ENCODE measurements at regions not wholly inside any gene's neighbourhood (a gene's known extent, or its start where the extent isn't known, plus 50 kb on each side); places are given as distances from the start of the nearest gene placed in this dataset.
"Not testable (repeated sequence)": the region's sequence is repeated elsewhere in the genome, so short reads cannot be mapped to it uniquely, and the experiment has no call there.

- no peak overlapping the region for H3K4me3 Mint-ChIP-seq
- DNase-seq (no peak), ATAC-seq (replicated peaks) (no peak)
- no peak overlapping the region for H3K27ac Mint-ChIP-seq
- H3K4me1 Mint-ChIP-seq, result peaks cover 3 to 5% of the 10 kb centered on the region in 2 donors
- H3K36me3 Mint-ChIP-seq, result no peaks in the 10 kb centered on the region
- H3K27me3 Mint-ChIP-seq, result no peaks in the 10 kb centered on the region
- H3K9me3 Mint-ChIP-seq, result peaks cover 8 to 11% of the 10 kb centered on the region in 2 donors
Observed at GRCh38 chr6:130632897-130633296, 194.3 kb upstream of the SMLR1 start.

DNA sequence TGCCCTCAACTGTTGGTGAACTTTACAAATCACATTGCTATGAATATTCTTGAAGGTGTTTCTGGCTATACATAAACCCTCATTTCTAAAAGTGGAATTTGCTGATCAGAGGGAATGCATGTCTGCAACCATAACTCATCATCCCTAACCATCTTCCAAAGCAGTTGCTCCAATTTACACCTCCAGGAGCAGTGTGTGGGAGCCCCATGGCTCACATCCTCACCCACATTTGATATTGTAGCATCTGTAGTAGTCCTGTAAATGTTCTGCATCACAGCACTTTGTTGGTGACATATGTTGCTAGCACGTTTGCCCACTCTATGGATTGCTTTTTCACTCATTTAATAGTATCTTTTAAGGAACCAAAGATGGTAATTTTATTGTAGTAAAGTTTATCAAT lies 183.8 kb upstream of the SMLR1 start:
- Mint-ChIP-seq H3K27me3 (no peaks in the 10 kb centered on the region), H3K36me3 (peaks cover 0 to 5% of the 10 kb centered on the region in 2 donors), H3K4me1 (no peaks in the 10 kb centered on the region), H3K27ac (no peak overlapping the region), H3K9me3 (peaks cover 11 to 14% of the 10 kb centered on the region in 2 donors), H3K4me3 (no peak overlapping the region)
- DNase-seq, result no peak
- ATAC-seq (replicated peaks), result no peak

GRCh38 chr6:130644175-130644574 lies 183.0 kb upstream of the SMLR1 start:
- H3K27ac Mint-ChIP-seq, result no peak overlapping the region
- peaks cover 0 to 5% of the 10 kb centered on the region in 2 donors for H3K36me3 Mint-ChIP-seq
- H3K4me3 Mint-ChIP-seq, result no peak overlapping the region
- no peaks in the 10 kb centered on the region for H3K27me3 Mint-ChIP-seq
- H3K9me3 Mint-ChIP-seq, result peaks cover 7 to 12% of the 10 kb centered on the region in 2 donors
- no peak for DNase-seq
- no peaks in the 10 kb centered on the region for H3K4me1 Mint-ChIP-seq
- no peak for ATAC-seq (replicated peaks)

DNA sequence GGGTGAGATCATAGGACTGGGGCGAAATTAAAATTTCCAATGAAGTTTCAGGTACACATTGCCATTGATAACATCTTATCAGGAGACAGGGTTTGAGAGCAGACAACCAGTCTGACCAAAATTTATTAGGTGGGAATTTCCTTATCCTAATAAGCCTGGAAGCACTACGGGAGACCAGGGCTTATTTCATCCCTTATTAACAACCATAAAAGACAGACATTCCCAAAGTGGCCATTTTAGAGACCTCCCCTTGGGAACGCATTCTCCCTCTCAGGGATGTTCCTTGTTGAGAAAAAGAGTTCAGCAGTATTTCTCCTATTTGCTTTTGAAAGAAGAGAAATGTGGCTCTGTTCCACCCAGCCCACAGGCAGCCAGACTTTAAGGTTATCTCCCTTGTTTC lies 182.4 kb upstream of the SMLR1 start:
- H3K27ac Mint-ChIP-seq; H3K36me3 Mint-ChIP-seq; ATAC-seq (replicated peaks); H3K4me1 Mint-ChIP-seq; H3K4me3 Mint-ChIP-seq; DNase-seq; H3K27me3 Mint-ChIP-seq: not testable (repeated sequence)
- H3K9me3 Mint-ChIP-seq, result peaks cover 7 to 12% of the 10 kb centered on the region in 2 donors

DNA sequence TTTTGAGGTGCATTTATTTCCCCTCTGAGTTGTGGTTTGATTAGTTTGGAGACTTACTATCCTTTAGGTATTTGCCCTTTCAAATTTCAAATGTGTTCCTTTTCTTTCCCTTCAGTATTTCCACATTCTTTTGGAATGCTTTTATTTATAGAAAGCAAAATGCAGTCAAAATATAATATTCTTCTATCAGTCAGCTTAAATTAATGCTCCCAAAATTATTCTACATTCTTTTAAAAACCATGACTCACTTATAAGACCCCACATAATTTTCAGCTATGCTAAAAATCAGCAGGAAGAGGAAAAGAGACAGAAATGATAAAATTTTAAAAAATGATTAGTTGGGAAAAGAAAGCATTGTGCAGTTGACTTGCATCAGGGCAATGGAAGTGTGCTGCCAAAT lies 180.0 kb upstream of the SMLR1 start:
- Mint-ChIP-seq H3K27me3 (peaks cover 0 to 4% of the 10 kb centered on the region in 2 donors), H3K27ac (no peak overlapping the region), H3K36me3 (peaks cover 0 to 5% of the 10 kb centered on the region in 2 donors), H3K4me3 (no peak overlapping the region), H3K9me3 (peaks cover 7 to 12% of the 10 kb centered on the region in 2 donors), H3K4me1 (no peaks in the 10 kb centered on the region)
- DNase-seq, result no peak
- no peak for ATAC-seq (replicated peaks)

DNA sequence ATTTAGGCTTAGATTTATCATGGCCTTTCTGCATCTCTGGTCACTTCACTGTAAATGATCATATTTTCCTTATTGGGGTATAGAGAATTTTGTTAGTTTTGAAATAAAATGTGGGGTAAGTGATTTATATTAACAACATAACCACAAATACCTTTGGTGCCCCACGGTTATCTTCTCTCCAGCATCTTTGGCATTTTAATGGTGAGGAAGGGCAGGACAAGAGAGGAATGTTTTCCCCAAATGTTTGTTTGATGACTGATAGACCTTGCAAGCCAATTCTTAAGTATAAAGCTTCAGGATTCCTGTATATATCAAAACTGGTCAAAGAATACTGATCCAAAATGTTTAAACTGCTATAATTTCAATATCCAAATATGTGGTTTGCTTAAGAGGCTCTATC lies 171.6 kb upstream of the SMLR1 start:
- Mint-ChIP-seq H3K27me3 (peaks cover 0 to 3% of the 10 kb centered on the region in 2 donors), H3K4me1 (no peaks in the 10 kb centered on the region), H3K27ac (no peak overlapping the region), H3K4me3 (no peak overlapping the region), H3K9me3 (no peaks in the 10 kb centered on the region), H3K36me3 (no peaks in the 10 kb centered on the region)
- ATAC-seq (replicated peaks) (no peak), DNase-seq (no peak)

GRCh38 chr6:130661077-130661476 lies 166.1 kb upstream of the SMLR1 start:
- Mint-ChIP-seq H3K27ac (no peak overlapping the region), H3K4me1 (peaks cover 0 to 2% of the 10 kb centered on the region in 2 donors), H3K4me3 (no peak overlapping the region), H3K36me3 (no peaks in the 10 kb centered on the region), H3K27me3 (no peaks in the 10 kb centered on the region), H3K9me3 (peaks cover 0 to 3% of the 10 kb centered on the region in 2 donors)
- ATAC-seq (replicated peaks) (no peak), DNase-seq (no peak)

DNA sequence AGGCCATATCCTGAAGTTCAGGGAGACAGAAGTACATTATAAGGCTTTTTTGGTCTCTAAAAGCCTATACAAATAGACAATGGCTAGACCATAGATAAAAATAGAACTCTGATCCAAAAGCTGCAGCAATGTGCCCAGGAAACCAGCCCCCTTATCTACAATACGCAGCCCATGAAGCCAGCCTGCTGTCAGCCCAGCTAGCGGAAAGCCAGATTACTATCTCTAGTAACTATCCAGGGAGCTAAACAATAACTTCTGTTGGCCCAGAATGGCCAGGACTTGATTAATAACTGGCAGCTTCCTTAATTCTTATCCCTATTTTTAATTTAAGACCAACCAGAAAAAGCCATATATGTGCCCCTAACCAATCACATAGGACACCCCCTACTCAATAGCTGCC lies 160.4 kb upstream of the SMLR1 start:
- no peaks in the 10 kb centered on the region for H3K36me3 Mint-ChIP-seq
- no peaks in the 10 kb centered on the region for H3K27me3 Mint-ChIP-seq
- H3K27ac Mint-ChIP-seq, result no peak overlapping the region
- DNase-seq, result no peak
- ATAC-seq (replicated peaks), result no peak
- no peak overlapping the region for H3K4me3 Mint-ChIP-seq
- peaks cover 0 to 3% of the 10 kb centered on the region in 2 donors for H3K9me3 Mint-ChIP-seq
- H3K4me1 Mint-ChIP-seq, result peaks cover 0 to 2% of the 10 kb centered on the region in 2 donors

DNA sequence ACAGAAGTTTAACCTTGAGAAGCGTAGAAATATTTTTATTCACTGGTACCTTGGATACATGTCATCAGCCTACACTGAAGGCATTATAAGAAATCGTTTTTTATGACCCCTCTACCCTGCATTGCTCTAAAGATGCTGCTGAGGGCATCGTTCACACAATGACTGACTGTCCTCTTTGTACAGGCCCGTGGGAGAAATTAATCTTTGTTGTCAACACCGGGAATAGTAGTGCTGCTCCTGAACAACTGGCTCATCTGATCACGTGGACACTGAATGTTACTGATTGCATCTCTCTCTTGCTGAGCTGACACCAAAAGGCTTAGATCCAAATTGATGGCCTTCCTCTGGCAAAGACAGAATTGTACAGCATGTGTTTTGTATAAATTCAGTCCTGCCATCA lies 157.1 kb upstream of the SMLR1 start:
- H3K9me3 Mint-ChIP-seq, result peaks cover 0 to 1% of the 10 kb centered on the region in 2 donors
- H3K4me1 Mint-ChIP-seq, result peaks cover 0 to under 1% of the 10 kb centered on the region in 2 donors
- no peak overlapping the region for H3K27ac Mint-ChIP-seq
- ATAC-seq (replicated peaks), result no peak
- H3K36me3 Mint-ChIP-seq, result no peaks in the 10 kb centered on the region
- no peak for DNase-seq
- no peak overlapping the region for H3K4me3 Mint-ChIP-seq
- H3K27me3 Mint-ChIP-seq, result no peaks in the 10 kb centered on the region

- Mint-ChIP-seq H3K4me1 (no peaks in the 10 kb centered on the region), H3K27ac (no peak overlapping the region), H3K27me3 (no peaks in the 10 kb centered on the region), H3K4me3 (no peak overlapping the region), H3K9me3 (no peaks in the 10 kb centered on the region), H3K36me3 (no peaks in the 10 kb centered on the region)
- DNase-seq (no peak), ATAC-seq (replicated peaks) (no peak)
Observed at GRCh38 chr6:130671119-130671518, 156.1 kb upstream of the SMLR1 start.

DNA sequence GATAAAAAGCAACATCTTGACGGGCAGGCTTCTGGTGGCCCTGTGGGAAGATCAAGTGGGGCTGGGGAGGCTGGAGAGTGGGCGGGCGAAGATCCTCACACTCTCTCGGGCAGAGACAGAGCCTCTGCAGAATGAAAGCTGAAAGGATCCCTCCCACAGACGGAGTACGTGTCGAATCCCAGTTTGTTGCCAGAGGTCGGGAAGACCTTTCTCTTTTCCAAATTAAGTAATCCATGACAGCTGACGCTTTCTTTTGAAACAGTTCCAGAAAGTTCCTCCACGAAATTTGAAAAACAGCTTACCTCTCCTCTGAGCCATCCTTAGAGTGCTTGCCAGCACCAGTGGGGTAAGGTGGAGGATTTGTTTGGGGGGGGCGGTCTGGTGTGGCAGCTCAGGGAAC lies 155.6 kb upstream of the SMLR1 start:
- no peaks in the 10 kb centered on the region for H3K36me3 Mint-ChIP-seq
- H3K27ac Mint-ChIP-seq, result no peak overlapping the region
- DNase-seq, result no peak
- H3K27me3 Mint-ChIP-seq, result no peaks in the 10 kb centered on the region
- H3K4me3 Mint-ChIP-seq, result no peak overlapping the region
- ATAC-seq (replicated peaks), result no peak
- H3K9me3 Mint-ChIP-seq, result no peaks in the 10 kb centered on the region
- no peaks in the 10 kb centered on the region for H3K4me1 Mint-ChIP-seq

GRCh38 chr6:130672153-130672552 lies 155.1 kb upstream of the SMLR1 start:
- no peak for ATAC-seq (replicated peaks)
- H3K27me3 Mint-ChIP-seq, result no peaks in the 10 kb centered on the region

DNA sequence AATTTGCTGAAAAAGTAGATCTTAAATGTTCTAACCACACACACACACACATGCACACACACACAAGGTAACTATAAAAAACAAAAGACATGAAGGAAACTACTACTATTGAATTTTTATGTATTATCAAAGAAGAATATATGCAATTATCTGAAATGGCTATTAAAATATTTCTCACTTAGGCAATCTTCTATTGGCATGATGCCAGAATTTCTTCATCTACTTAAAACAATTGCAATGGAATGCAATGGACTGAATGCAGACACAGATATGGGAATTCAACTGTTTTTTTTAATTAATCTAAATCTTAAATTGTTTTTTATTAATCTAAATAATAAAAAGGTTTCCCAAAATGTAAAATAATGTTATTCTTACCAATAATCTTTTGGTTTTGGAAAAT lies 152.6 kb upstream of the SMLR1 start:
- no peak for DNase-seq
- H3K4me1 Mint-ChIP-seq, result no peaks in the 10 kb centered on the region

More at GRCh38 chr6:130672153-130672552, 155.1 kb upstream of the SMLR1 start:
- Mint-ChIP-seq H3K27ac (no peak overlapping the region), H3K4me1 (no peaks in the 10 kb centered on the region), H3K36me3 (no peaks in the 10 kb centered on the region), H3K4me3 (no peak overlapping the region), H3K9me3 (peaks cover 2 to 4% of the 10 kb centered on the region in 2 donors)
- no peak for DNase-seq

DNA sequence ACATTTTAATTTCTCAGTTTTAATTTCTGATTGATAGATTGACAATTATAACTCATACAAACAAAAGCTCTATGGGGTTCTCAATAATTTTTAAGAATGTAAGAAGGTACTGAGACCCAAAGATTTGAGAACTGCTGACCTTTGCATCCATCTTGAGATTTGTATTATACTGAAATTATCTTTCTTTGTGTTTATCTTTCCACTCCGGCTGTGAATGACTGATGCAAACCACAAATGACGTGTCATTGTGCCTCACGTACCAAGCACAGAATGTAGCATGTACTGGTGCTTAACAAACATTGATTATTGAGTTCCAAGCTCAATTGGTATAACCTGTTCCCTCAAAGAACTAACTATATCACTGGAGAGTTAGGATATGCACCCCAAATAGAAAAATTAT lies 152.1 kb upstream of the SMLR1 start:
- H3K27ac Mint-ChIP-seq, result no peak overlapping the region
- DNase-seq, result no peak
- peaks cover 8% of the 10 kb centered on the region in 2 donors for H3K9me3 Mint-ChIP-seq
- H3K4me3 Mint-ChIP-seq, result no peak overlapping the region
- no peak for ATAC-seq (replicated peaks)
- H3K36me3 Mint-ChIP-seq, result peaks cover 0 to 3% of the 10 kb centered on the region in 2 donors
- no peaks in the 10 kb centered on the region for H3K27me3 Mint-ChIP-seq
- H3K4me1 Mint-ChIP-seq, result no peaks in the 10 kb centered on the region

More for the DNA sequence above, 152.6 kb upstream of the SMLR1 start:
- no peak overlapping the region for H3K4me3 Mint-ChIP-seq
- no peaks in the 10 kb centered on the region for H3K27me3 Mint-ChIP-seq
- ATAC-seq (replicated peaks), result no peak
- peaks cover 0 to 3% of the 10 kb centered on the region in 2 donors for H3K36me3 Mint-ChIP-seq
- no peak overlapping the region for H3K27ac Mint-ChIP-seq
- peaks cover 8% of the 10 kb centered on the region in 2 donors for H3K9me3 Mint-ChIP-seq

- Mint-ChIP-seq H3K4me1 (no peaks in the 10 kb centered on the region), H3K27ac (no peak overlapping the region), H3K4me3 (no peak overlapping the region), H3K9me3 (peaks cover 8% of the 10 kb centered on the region in 2 donors), H3K27me3 (no peaks in the 10 kb centered on the region), H3K36me3 (peaks cover 0 to 3% of the 10 kb centered on the region in 2 donors)
- DNase-seq, result no peak
- no peak for ATAC-seq (replicated peaks)
Observed at GRCh38 chr6:130676077-130676772, 151.0 kb upstream of the SMLR1 start.

All from stimulated activated naive B cell treated with anti-CD40 and anti-IgM and Interleukin-4, amounts not matched to agents 10 μg/mL and 1 μg/mL and 100 μg/mL, for 72 hours (primary cell).